Esophagus squamous epithelium (tissue), 5 donors: ENCODE measurements at regions not wholly inside any gene's neighbourhood (a gene's known extent, or its start where the extent isn't known, plus 50 kb on each side); places are given as distances from the start of the nearest gene placed in this dataset.
A peak's percentile ranks its signal among the peaks of the same experiment; 100 is the strongest.

Source experiments
- DNase-seq: peaks from one replicate; lab custom pipeline; 2025; lab: John Stamatoyannopoulos, UW
- H3K27ac ChIP-seq, 4 donors: fragments of 200-600 bp; sonication (generic); one replicate each; pipeline ENCODE4 v1.5.1; 2016 to 2019; ENCODE audit warnings: mild to moderate bottlenecking in 1 of 4
- H3K27me3 ChIP-seq, 4 donors: fragments of 200-600 bp; sonication (generic); 1 replicate in 3 of 4; 2 replicates in 1 of 4; pipeline versions ENCODE4 v1.5.1 to v1.6.0; 2017 to 2021; ENCODE audit warnings: antibody characterized with exemption in 1 of 4
- H3K36me3 ChIP-seq, 3 donors: fragments of 200-600 bp; sonication (generic); one replicate each; pipeline ENCODE4 v1.5.1; 2016 to 2019
- H3K4me1 ChIP-seq, 3 donors: fragments of 200-600 bp; sonication (generic); one replicate each; pipeline ENCODE4 v1.5.1; 2017 to 2019
- H3K4me3 ChIP-seq, 4 donors: fragments of 200-600 bp; sonication (generic); 1 replicate in 3 of 4; 2 replicates in 1 of 4; pipeline ENCODE4 v1.5.1; 2016 to 2019; ENCODE audit warnings: mild to moderate bottlenecking in 2 of 4, moderate library complexity in 1 of 4
- H3K9me3 ChIP-seq, 3 donors: fragments of 200-600 bp; sonication (generic); one replicate each; pipeline ENCODE4 v1.5.1; 2016 to 2019
- POLR2A ChIP-seq, 4 donors: fragments of 450-650 bp; IDR thresholded peaks; one replicate each; pipeline ENCODE4 v1.6.1; 2017; ENCODE audit warnings: antibody characterized with exemption in 4 of 4, mild to moderate bottlenecking in 4 of 4, moderate library complexity in 3 of 4
- WGBS, 2 donors: methylation state at CpG; one replicate each; pipeline ENCODE4 v1.1.5; 2018; 5-methylcytosine and 5-hydroxymethylcytosine counted together
- intact Hi-C: fragments of 100-400 bp; cut with DNase I; formaldehyde crosslinking; loops from one replicate; pipeline ENCODE4 v1.15.0; 2022
- TF ChIP-seq, protein P1 (sequence below), 6 experiments: fragments of 450-650 bp in 4 of 6; fragments of 200-600 bp in 2 of 6; sonication (generic) in 2 of 6; IDR thresholded peaks; one replicate each; pipeline ENCODE4 v1.5.1; 2016 to 2019; ENCODE audit warnings: antibody characterized with exemption in 6 of 6, mild to moderate bottlenecking in 4 of 6, moderate library complexity in 4 of 6
- donor health status: DM: yes; HTN: yes; CAD: no.

DNA sequence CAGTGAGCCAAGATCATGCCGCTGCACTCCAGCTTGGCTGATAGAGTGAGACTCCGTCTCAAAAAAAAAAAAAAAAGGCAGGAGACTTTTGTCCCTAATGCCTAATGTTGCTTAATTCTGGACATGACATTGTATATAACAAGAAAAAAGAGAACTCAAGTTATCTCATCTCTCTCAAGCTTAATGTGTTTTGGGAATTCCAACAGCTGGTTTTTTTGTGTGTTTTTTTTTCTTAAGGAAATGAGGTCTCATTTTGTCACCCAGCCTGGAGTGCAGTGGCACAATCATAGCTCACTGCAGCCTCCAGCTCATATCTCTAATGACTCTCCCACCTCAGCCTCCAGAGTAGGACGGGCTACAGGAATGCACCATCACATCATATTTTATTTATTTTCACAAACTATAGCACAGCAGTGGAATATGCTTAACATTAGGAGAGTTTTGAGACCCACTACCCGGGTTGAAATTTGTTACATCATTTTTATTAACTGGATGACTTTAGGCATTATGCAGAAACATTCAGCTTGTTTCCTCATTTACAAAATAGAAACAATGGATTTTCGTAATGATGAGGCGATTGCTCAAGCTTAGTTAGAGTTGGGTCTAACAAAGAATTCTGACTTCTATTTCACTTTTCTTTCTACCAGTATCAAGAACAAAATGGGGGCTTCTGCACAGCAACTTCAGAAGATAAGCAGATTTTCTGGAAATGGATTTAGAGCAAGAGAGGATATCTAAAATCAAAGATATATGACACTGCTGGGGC is 104.1 kb upstream of the BTN3A2 start:
- H3K4me1 ChIP-seq = peaks cover 0 to 12% (median 0%) of the 10 kb centered on the region in 3 donors
- no peak overlapping the region for H3K27ac ChIP-seq
- no peak overlapping the region for H3K4me3 ChIP-seq
- H3K27me3 ChIP-seq = peaks cover 0 to 15% (median 0%) of the 10 kb centered on the region in 4 donors
- 75 to 90% methylated on average over 6 of the region's 6 CpGs for WGBS, 2 donors
- intact Hi-C loops = no loop called here
- no peaks in the 10 kb centered on the region for H3K36me3 ChIP-seq
- H3K9me3 ChIP-seq = no peaks in the 10 kb centered on the region
- no peak for TF ChIP-seq POLR2A (IDR thresholded peaks at IDR 0.05)
- DNase-seq = no peak

DNA sequence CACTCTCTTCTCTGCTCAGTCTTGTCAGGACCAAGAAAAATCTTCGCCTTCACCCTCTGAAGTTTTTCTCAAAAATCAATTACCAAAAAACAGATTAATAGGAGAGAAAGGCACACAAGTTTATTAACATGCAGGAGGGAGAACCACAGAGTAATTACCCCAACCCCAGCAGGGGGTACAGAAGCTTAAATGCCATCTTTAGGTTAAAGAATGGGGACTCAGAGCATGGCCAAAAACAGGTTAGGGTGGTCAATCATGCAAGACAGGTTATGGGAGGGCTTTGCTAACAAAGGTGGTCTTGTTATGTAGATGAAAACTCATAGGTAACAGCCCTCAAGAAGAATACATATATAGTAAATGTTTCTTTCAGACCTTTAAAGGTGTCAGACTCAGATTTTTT is 100.5 kb upstream of the BTN3A2 start:
- no peak for TF ChIP-seq POLR2A (IDR thresholded peaks at IDR 0.05)
- TF ChIP-seq, protein P1, sequence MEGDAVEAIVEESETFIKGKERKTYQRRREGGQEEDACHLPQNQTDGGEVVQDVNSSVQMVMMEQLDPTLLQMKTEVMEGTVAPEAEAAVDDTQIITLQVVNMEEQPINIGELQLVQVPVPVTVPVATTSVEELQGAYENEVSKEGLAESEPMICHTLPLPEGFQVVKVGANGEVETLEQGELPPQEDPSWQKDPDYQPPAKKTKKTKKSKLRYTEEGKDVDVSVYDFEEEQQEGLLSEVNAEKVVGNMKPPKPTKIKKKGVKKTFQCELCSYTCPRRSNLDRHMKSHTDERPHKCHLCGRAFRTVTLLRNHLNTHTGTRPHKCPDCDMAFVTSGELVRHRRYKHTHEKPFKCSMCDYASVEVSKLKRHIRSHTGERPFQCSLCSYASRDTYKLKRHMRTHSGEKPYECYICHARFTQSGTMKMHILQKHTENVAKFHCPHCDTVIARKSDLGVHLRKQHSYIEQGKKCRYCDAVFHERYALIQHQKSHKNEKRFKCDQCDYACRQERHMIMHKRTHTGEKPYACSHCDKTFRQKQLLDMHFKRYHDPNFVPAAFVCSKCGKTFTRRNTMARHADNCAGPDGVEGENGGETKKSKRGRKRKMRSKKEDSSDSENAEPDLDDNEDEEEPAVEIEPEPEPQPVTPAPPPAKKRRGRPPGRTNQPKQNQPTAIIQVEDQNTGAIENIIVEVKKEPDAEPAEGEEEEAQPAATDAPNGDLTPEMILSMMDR (IDR thresholded peaks at IDR 0.05) = no peak
- intact Hi-C loops = no loop called here
- Histone ChIP-seq H3K36me3 (no peaks in the 10 kb centered on the region), H3K4me1 (peaks cover 0 to 9% (median 0%) of the 10 kb centered on the region in 3 donors), H3K9me3 (no peaks in the 10 kb centered on the region), H3K27ac (no peak overlapping the region), H3K27me3 (peaks cover 0 to 15% (median 0%) of the 10 kb centered on the region in 4 donors), H3K4me3 (no peak overlapping the region)
- DNase-seq = no peak
- whole genome bisulfite sequencing, 2 donors = 92% methylated on average over 1 of the region's 1 CpG

DNA sequence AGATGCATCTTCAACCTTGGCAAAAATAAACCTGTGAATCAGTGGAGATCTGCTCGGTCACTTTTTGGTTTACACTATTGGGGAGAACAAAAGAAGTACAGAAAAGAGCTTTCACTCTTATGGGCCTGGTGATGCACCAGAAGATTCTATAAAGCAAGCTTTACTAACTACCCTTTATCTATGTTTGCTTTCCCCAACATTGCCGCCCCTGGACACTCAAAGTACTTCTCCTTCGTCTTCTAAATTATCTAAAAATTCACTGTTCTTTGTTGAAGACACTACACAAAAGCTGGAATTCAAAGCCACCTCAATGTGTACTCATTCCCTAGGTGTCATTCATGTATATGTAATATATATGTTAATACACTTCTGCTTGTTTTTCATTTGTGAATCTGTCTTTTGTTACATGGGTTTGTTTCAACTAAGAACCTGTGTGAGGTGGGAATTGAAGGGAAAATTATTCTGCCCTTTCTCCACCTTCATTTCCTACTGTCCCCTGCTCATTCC is 97.9 kb upstream of the BTN3A2 start:
- 86 to 91% methylated on average over 3 of the region's 3 CpGs for WGBS, 2 donors
- intact Hi-C loops = no loop called here
- peaks cover 0 to 34% (median 0%) of the 10 kb centered on the region in 3 donors for H3K4me1 ChIP-seq
- no peak overlapping the region for H3K27ac ChIP-seq
- no peak for DNase-seq
- no peaks in the 10 kb centered on the region for H3K9me3 ChIP-seq
- H3K36me3 ChIP-seq = no peaks in the 10 kb centered on the region
- H3K4me3 ChIP-seq = no peak overlapping the region
- TF ChIP-seq POLR2A (IDR thresholded peaks at IDR 0.05) = no peak
- H3K27me3 ChIP-seq = peaks cover 0 to 34% (median 0%) of the 10 kb centered on the region in 4 donors

DNA sequence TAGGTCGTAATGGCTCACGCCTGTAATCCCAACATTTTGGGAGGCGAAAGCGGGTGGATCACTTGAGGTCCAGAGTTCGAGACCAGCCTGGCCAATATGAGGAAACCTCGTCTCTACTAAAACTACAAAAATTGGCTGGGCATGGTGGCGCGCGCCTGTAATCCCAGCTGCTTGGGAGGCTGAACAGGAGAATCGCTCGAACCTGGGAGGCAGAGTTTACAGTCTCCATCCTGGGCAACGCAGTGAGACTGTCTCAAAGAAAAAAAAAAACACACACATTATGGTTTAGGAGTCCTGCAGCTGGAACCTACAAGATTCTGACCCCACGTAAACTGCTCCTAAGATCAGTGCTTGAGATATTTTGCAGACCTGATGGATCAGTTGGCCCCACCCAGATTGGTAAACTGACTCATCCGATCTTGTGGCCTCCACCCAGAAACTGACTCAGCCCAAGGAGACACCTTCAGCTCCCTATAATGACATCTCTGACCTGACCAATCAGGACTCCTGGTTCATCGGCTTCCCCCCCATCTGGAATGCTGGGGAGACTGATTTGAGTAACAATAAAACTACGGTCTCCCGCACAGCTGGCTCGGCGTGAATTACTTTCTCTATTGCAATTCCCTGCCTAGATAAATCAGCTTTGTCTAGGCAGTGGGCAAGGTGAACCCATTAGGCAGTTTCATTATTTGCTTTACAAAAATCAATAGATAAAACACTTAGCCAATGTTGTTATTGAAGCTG is 96.2 kb upstream of the BTN3A2 start:
- DNase-seq = no peak
- H3K9me3 ChIP-seq = no peaks in the 10 kb centered on the region
- no peak overlapping the region for H3K4me3 ChIP-seq
- H3K36me3 ChIP-seq = no peaks in the 10 kb centered on the region
- peaks cover 0 to 49% (median 3%) of the 10 kb centered on the region in 4 donors for H3K27me3 ChIP-seq
- H3K27ac ChIP-seq = peak overlapping the region in 3 of 4 donors; percentile 29 to 98 (median 93)
- 78% methylated on average over 17 to 18 of the region's 19 CpGs for WGBS, 2 donors
- TF ChIP-seq, protein P1 (IDR thresholded peaks at IDR 0.05) = no peak
- TF ChIP-seq POLR2A (IDR thresholded peaks at IDR 0.05) = no peak
- peaks cover 0 to 47% (median 0%) of the 10 kb centered on the region in 3 donors for H3K4me1 ChIP-seq
- intact Hi-C loops = no loop called here

DNA sequence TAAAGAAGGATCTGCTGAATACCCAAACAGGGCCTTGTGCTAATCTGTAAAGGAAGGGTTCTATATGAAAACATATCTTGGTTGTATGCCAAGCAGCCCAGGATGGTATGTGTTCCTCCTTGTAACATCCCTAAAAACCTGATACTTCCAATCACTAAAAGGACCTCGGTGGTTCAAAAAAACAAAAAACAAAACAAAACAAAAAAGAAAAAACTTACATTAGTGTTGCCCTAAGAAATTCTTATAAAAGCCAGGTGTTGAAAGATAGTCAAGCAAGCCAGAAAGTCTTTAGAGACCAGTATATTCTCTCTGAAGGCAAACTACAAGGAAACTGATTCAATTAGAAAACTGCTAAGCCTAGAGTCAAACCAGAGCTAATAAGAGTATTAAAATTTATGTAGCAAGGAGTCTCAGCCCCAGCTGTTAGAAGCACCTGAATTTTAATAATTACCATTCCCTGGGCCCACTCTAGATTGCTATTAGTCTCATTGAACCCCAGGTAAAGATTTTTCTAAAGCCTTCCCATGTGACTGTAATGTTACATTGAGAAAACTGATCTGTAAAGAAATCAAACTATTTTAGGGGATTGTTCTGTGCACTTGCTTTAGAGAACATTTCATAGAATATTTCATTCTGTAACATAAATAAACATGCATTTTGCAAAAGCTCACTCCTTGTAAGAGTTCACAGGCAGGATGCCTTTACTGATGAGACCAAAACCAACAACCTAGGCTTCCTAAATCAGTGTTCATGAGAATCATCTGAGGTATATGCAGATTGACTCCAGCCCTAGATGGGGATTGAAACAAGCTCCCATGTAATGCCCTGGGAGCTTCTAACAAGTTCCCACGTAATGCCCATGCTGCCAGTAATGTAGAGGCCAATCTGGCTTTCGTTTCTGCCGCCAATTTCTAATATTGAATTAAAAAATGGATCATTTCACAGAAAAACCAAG is 95.2 kb upstream of the BTN3A2 start:
- Histone ChIP-seq H3K36me3 (no peaks in the 10 kb centered on the region), H3K4me1 (peaks cover 0 to 53% (median 0%) of the 10 kb centered on the region in 3 donors), H3K27ac (peak overlapping the region in 3 of 4 donors; percentile 93 to 98 (median 95)), H3K27me3 (peaks cover 0 to 54% (median 3%) of the 10 kb centered on the region in 4 donors), H3K9me3 (no peaks in the 10 kb centered on the region), H3K4me3 (peak overlapping the region; percentile 35 to 64 (median 54))
- 23 to 24% methylated on average over 4 of the region's 4 CpGs for WGBS, 2 donors
- no peak for DNase-seq
- TF ChIP-seq, protein P1 (IDR thresholded peaks at IDR 0.05) = no peak
- TF ChIP-seq POLR2A (IDR thresholded peaks at IDR 0.05) = no peak
- intact Hi-C loops = no loop called here
